Neural cell (in vitro differentiated cells): ENCODE measurements at regions not wholly inside any gene's neighbourhood (a gene's known extent, or its start where the extent isn't known, plus 50 kb on each side); places are given as distances from the start of the nearest gene placed in this dataset.

ENCODE experiments used
- H2AFZ ChIP-seq: fragments of 200-600, 300-800 bp; sonication (generic), shearing (Covaris generic); 2 replicates; pipeline ENCODE4 v1.6.0; 2014; ENCODE audit warnings: low read depth, mild to moderate bottlenecking, antibody characterized with exemption, low read length, moderate library complexity
- H3F3A ChIP-seq: fragments of 200-600 bp; shearing (Covaris generic); 2 replicates; pipeline ENCODE4 v1.6.1; 2016; ENCODE audit warnings: mild to moderate bottlenecking, moderate library complexity, mixed read lengths, antibody characterized with exemption, low read length; ENCODE audit not compliant: insufficient read depth, poor library complexity, severe bottlenecking
- H3K27ac ChIP-seq: fragments of 200-600, 300-800 bp; sonication (generic), shearing (Covaris generic); 2 replicates; pipeline ENCODE4 v1.5.1; 2014; ENCODE audit warnings: mild to moderate bottlenecking, low read length, moderate library complexity
- H3K27me3 ChIP-seq: fragments of 300-800, 200-600 bp; sonication (generic), shearing (Covaris generic); 2 replicates; pipeline ENCODE4 v1.6.0; 2014; ENCODE audit warnings: mild to moderate bottlenecking, low read depth, low read length, moderate library complexity; ENCODE audit not compliant: insufficient read depth
- H3K36me3 ChIP-seq: fragments of 300-800, 200-600 bp; sonication (generic), shearing (Covaris generic); 2 replicates; pipeline ENCODE4 v1.5.1; 2014; ENCODE audit warnings: mild to moderate bottlenecking, antibody characterized with exemption, low read length, moderate library complexity; ENCODE audit not compliant: insufficient read depth
- H3K4me2 ChIP-seq: fragments of 300-800, 200-600 bp; sonication (generic), shearing (Covaris generic); 2 replicates; pipeline ENCODE4 v1.6.0; 2014; ENCODE audit warnings: mild to moderate bottlenecking, low read length
- H3K4me3 ChIP-seq: fragments of 300-800, 200-600 bp; sonication (generic), shearing (Covaris generic); 2 replicates; pipeline ENCODE4 v1.5.1; 2014; ENCODE audit warnings: mild to moderate bottlenecking, low read length, moderate library complexity
- H3K79me2 ChIP-seq: fragments of 200-600 bp; shearing (Covaris generic); replicated peaks from 2 replicates; pipeline ENCODE4 v1.6.0; 2014; ENCODE audit warnings: mild to moderate bottlenecking, low read length, moderate library complexity; ENCODE audit not compliant: insufficient read depth
- H3K9ac ChIP-seq: fragments of 300-800, 200-600 bp; sonication (generic), shearing (Covaris generic); 2 replicates; pipeline ENCODE4 v1.6.1; 2016; ENCODE audit warnings: mild to moderate bottlenecking, low read length, mixed read lengths
- H3K9me2 ChIP-seq: fragments of 200-600 bp; shearing (Covaris generic); 2 replicates; pipeline ENCODE4 v1.6.1; 2016; ENCODE audit warnings: mild to moderate bottlenecking, low read length, mixed read lengths; ENCODE audit not compliant: insufficient read depth
- H3K9me3 ChIP-seq: fragments of 200-600, 300-800 bp; sonication (generic), shearing (Covaris generic); 2 replicates; pipeline ENCODE4 v1.6.1; 2016; ENCODE audit warnings: mild to moderate bottlenecking, mixed run types, low read length, moderate library complexity, mixed read lengths
- H4K20me1 ChIP-seq: fragments of 200-600 bp; shearing (Covaris generic); 2 replicates; pipeline ENCODE4 v1.6.1; 2016; ENCODE audit warnings: mild to moderate bottlenecking, mixed run types; ENCODE audit not compliant: insufficient read depth
- EP300 ChIP-seq: fragments of 450-650 bp; conservative IDR thresholded peaks from 2 replicates; pipeline ENCODE4 v1.6.1; 2014; ENCODE audit warnings: antibody characterized with exemption, mild to moderate bottlenecking, moderate library complexity; ENCODE audit not compliant: poor library complexity, severe bottlenecking
- EZH2 ChIP-seq: fragments of 200-600, 300-800 bp; shearing (Covaris generic), sonication (generic); IDR thresholded peaks from 2 replicates; pipeline ENCODE4 v1.6.1; 2014; ENCODE audit warnings: antibody characterized with exemption, low read length, borderline replicate concordance, mild to moderate bottlenecking; ENCODE audit not compliant: insufficient read depth, poor library complexity, severe bottlenecking
- MXI1 ChIP-seq: fragments of 450-650 bp; conservative IDR thresholded peaks from 2 replicates; pipeline ENCODE4 v1.6.1; 2014; ENCODE audit warnings: antibody characterized with exemption, mild to moderate bottlenecking; ENCODE audit not compliant: poor library complexity, severe bottlenecking
- POLR2AphosphoS5 ChIP-seq: IDR thresholded peaks from 2 replicates; pipeline ENCODE4 v1.6.1; 2012
- RAD21 ChIP-seq: fragments of 450-650 bp; conservative IDR thresholded peaks from 2 replicates; pipeline ENCODE4 v1.6.1; 2014; ENCODE audit warnings: antibody characterized with exemption, mild to moderate bottlenecking, moderate library complexity
- SMC3 ChIP-seq: fragments of 450-650 bp; conservative IDR thresholded peaks from 2 replicates; pipeline ENCODE4 v1.6.1; 2014; ENCODE audit warnings: antibody characterized with exemption, mild to moderate bottlenecking, moderate library complexity; ENCODE audit not compliant: poor library complexity
- TAF1 ChIP-seq: IDR thresholded peaks from 2 replicates; pipeline ENCODE4 v1.6.1; 2012; ENCODE audit warnings: low read depth
- TF ChIP-seq, protein P1 (sequence below): IDR thresholded peaks from 2 replicates; pipeline ENCODE4 v1.6.1; 2012; ENCODE audit warnings: borderline replicate concordance
- TF ChIP-seq, protein P2 (sequence below): fragments of 450-650 bp; IDR thresholded peaks from 2 replicates; pipeline ENCODE4 v1.5.1; 2014; ENCODE audit warnings: antibody characterized with exemption, mild to moderate bottlenecking, moderate library complexity; ENCODE audit not compliant: poor library complexity, severe bottlenecking

DNA sequence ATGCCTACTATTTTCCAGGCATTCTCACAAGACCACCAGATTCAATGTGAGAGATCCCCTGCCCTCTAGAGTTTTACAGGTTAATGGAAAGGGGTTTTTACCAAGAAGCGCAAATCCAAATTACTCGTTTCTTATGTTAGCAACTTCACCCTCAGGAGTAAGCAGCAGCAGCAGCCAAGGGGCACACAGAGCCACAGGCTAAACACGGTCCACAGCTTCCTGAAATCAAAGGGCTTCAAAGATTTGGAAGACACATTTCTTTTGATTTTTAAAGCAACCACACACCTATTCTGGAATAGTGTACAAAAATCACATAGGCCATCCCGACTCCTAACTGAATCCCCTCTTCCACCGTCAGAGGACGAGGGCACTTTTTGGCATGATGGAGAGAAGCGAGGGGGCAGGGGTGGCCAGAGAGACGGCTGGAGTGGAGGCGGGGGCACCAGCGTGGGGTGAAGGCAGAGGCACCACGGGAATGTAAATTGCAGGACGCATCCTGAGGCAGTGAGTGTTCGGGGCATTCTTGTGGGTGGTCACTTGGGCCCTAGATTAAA is 107.0 kb downstream of the ARF6 start:
- Histone ChIP-seq H2AFZ (no peak overlapping the region), H3K4me2 (no peak overlapping the region), H3K27ac (no peak overlapping the region), H3K9me3 (no peaks in the 10 kb centered on the region), H3K9me2 (no peaks in the 10 kb centered on the region), H3F3A (no peaks in the 10 kb centered on the region), H3K4me3 (no peak overlapping the region), H3K79me2 (no peaks in the 10 kb centered on the region), H3K36me3 (no peaks in the 10 kb centered on the region), H3K27me3 (peaks cover 28% of the 10 kb centered on the region), H3K9ac (no peak overlapping the region), H4K20me1 (no peaks in the 10 kb centered on the region)
- TF ChIP-seq, protein P1, sequence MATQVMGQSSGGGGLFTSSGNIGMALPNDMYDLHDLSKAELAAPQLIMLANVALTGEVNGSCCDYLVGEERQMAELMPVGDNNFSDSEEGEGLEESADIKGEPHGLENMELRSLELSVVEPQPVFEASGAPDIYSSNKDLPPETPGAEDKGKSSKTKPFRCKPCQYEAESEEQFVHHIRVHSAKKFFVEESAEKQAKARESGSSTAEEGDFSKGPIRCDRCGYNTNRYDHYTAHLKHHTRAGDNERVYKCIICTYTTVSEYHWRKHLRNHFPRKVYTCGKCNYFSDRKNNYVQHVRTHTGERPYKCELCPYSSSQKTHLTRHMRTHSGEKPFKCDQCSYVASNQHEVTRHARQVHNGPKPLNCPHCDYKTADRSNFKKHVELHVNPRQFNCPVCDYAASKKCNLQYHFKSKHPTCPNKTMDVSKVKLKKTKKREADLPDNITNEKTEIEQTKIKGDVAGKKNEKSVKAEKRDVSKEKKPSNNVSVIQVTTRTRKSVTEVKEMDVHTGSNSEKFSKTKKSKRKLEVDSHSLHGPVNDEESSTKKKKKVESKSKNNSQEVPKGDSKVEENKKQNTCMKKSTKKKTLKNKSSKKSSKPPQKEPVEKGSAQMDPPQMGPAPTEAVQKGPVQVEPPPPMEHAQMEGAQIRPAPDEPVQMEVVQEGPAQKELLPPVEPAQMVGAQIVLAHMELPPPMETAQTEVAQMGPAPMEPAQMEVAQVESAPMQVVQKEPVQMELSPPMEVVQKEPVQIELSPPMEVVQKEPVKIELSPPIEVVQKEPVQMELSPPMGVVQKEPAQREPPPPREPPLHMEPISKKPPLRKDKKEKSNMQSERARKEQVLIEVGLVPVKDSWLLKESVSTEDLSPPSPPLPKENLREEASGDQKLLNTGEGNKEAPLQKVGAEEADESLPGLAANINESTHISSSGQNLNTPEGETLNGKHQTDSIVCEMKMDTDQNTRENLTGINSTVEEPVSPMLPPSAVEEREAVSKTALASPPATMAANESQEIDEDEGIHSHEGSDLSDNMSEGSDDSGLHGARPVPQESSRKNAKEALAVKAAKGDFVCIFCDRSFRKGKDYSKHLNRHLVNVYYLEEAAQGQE: no peak
- no peak for TF ChIP-seq MXI1
- TF ChIP-seq, protein P2, sequence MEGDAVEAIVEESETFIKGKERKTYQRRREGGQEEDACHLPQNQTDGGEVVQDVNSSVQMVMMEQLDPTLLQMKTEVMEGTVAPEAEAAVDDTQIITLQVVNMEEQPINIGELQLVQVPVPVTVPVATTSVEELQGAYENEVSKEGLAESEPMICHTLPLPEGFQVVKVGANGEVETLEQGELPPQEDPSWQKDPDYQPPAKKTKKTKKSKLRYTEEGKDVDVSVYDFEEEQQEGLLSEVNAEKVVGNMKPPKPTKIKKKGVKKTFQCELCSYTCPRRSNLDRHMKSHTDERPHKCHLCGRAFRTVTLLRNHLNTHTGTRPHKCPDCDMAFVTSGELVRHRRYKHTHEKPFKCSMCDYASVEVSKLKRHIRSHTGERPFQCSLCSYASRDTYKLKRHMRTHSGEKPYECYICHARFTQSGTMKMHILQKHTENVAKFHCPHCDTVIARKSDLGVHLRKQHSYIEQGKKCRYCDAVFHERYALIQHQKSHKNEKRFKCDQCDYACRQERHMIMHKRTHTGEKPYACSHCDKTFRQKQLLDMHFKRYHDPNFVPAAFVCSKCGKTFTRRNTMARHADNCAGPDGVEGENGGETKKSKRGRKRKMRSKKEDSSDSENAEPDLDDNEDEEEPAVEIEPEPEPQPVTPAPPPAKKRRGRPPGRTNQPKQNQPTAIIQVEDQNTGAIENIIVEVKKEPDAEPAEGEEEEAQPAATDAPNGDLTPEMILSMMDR: no peak
- TF ChIP-seq TAF1: no peak
- no peak for TF ChIP-seq SMC3
- TF ChIP-seq RAD21: no peak
- no peak for TF ChIP-seq POLR2AphosphoS5
- no peak for TF ChIP-seq EZH2
- TF ChIP-seq EP300: no peak

DNA sequence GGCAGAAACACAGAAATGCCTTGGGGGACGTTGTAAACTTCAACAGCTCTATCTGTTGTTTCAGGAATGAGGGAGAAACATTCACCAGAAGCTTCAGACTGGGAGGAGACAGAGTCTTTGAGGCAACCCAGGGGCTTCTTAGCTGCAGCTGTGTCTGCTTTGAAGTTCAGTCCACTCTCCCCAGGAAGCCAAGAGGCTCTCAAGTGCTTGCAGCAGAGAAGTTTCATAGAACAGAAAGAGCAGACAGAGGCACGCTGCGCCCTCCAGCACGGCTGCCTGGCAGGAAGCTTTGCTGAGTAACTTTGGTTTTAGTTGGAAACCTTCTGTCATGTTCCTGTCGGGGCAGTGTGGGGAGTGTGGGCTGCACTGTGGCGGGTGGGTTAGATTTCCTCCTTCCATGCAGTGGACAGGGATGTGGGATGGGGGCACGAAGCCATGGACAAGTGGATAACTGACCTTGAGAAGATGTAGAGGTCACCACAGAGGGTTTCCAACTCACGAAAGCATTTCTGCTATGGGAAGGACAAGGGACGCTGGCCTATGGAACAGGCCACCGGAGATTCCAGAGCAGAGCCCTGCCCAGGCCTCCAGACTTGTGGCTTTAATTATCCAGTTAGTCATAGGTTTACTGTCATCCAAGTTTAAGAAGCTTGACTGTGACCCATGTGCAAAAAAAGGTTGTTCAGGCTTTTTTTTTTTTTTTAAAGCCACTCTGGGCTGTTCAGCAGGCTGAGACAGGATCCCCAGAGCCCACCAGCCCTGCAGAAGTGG is 107.7 kb downstream of the ARF6 start:
- no peak overlapping the region for H3K27ac ChIP-seq
- H3K79me2 ChIP-seq: no peaks in the 10 kb centered on the region
- no peak overlapping the region for H3K4me2 ChIP-seq
- no peaks in the 10 kb centered on the region for H3K36me3 ChIP-seq
- no peak overlapping the region for H2AFZ ChIP-seq
- no peaks in the 10 kb centered on the region for H4K20me1 ChIP-seq
- no peaks in the 10 kb centered on the region for H3K9me2 ChIP-seq
- H3K9me3 ChIP-seq: no peaks in the 10 kb centered on the region
- H3K9ac ChIP-seq: no peak overlapping the region
- TF ChIP-seq MXI1 (no peak), EZH2 (no peak), POLR2AphosphoS5 (no peak), SMC3 (no peak), EP300 (no peak), RAD21 (no peak), TAF1 (no peak)
- TF ChIP-seq, protein P1: no peak
- TF ChIP-seq, protein P2: no peak
- H3K27me3 ChIP-seq: peaks cover 29% of the 10 kb centered on the region
- H3K4me3 ChIP-seq: no peak overlapping the region
- H3F3A ChIP-seq: no peaks in the 10 kb centered on the region
